SK-N-SH treated with all-trans-retinoic acid at 6 μM for 48 hours (cell line): ENCODE measurements at regions not wholly inside any gene's neighbourhood (a gene's known extent, or its start where the extent isn't known, plus 50 kb on each side); places are given as distances from the start of the nearest gene placed in this dataset.

Experiments used
- ATAC-seq: fragments of 200-7000 bp; cut with Tn5 transposase; 3 replicates; pipeline ENCODE4 v1.9.1; 2020; ENCODE audit warnings: mild to moderate bottlenecking, moderate library complexity
- ARNTL ChIP-seq: fragments of 450-650 bp; formaldehyde crosslinking; IDR thresholded peaks from 2 replicates; pipeline ENCODE4 v1.5.0; 2020; ENCODE audit warnings: low read depth, mild to moderate bottlenecking, moderate library complexity, borderline replicate concordance
- CSDC2 ChIP-seq: fragments of 250-450 bp; sonication (Bioruptor Pico); IDR thresholded peaks from 2 replicates; pipeline ENCODE4 v1.5.0; 2020; ENCODE audit warnings: mild to moderate bottlenecking, moderate library complexity
- ESRRG ChIP-seq: fragments of 250-450 bp; sonication (Bioruptor Pico); IDR thresholded peaks from 2 replicates; pipeline ENCODE4 v1.6.1; 2021; ENCODE audit warnings: mild to moderate bottlenecking
- GLIS3 ChIP-seq: fragments of 250-450 bp; sonication (Bioruptor Pico); IDR thresholded peaks from 2 replicates; pipeline ENCODE4 v1.5.0; 2020; ENCODE audit warnings: mild to moderate bottlenecking, moderate library complexity
- ISL1 ChIP-seq: fragments of 250-450 bp; sonication (Bioruptor Pico); IDR thresholded peaks from 2 replicates; pipeline ENCODE4 v2.1.2; 2022; ENCODE audit warnings: mild to moderate bottlenecking, moderate library complexity
- OSR1 ChIP-seq: fragments of 250-450 bp; sonication (Bioruptor Pico); IDR thresholded peaks from 2 replicates; pipeline ENCODE4 v1.8.0; 2022; ENCODE audit warnings: moderate library complexity, mild to moderate bottlenecking, inconsistent platforms
- PATZ1 ChIP-seq: fragments of 250-450 bp; sonication (Bioruptor Pico); IDR thresholded peaks from 2 replicates; pipeline ENCODE4 v1.8.0; 2020; ENCODE audit warnings: mild to moderate bottlenecking, moderate library complexity, borderline replicate concordance
- POU6F1 ChIP-seq: fragments of 250-450 bp; sonication (Bioruptor Pico); IDR thresholded peaks from 2 replicates; pipeline ENCODE4 v1.8.0; 2021; ENCODE audit warnings: low read depth, mild to moderate bottlenecking, moderate library complexity, borderline replicate concordance
- PPARA ChIP-seq: fragments of 250-450 bp; sonication (Bioruptor Pico); IDR thresholded peaks from 2 replicates; pipeline ENCODE4 v1.5.0; 2020; ENCODE audit warnings: mild to moderate bottlenecking, borderline replicate concordance
- RARB ChIP-seq: fragments of 250-450 bp; sonication (Bioruptor Pico); IDR thresholded peaks from 2 replicates; pipeline ENCODE4 v1.8.0; 2021; ENCODE audit warnings: mild to moderate bottlenecking, moderate library complexity
- SNAI2 ChIP-seq: fragments of 250-450 bp; sonication (Bioruptor Pico); IDR thresholded peaks from 2 replicates; pipeline ENCODE4 v1.5.0; 2020; ENCODE audit warnings: mild to moderate bottlenecking, moderate library complexity
- TCF4 ChIP-seq: fragments of 250-450 bp; sonication (Bioruptor Pico); IDR thresholded peaks from 2 replicates; pipeline ENCODE4 v1.8.0; 2021; ENCODE audit warnings: mild to moderate bottlenecking, moderate library complexity, borderline replicate concordance
- TOX ChIP-seq: fragments of 250-450 bp; sonication (Bioruptor Pico); IDR thresholded peaks from 2 replicates; pipeline ENCODE4 v1.8.0; 2021; ENCODE audit warnings: mild to moderate bottlenecking, moderate library complexity, borderline replicate concordance
- ZC3H10 ChIP-seq: fragments of 250-450 bp; sonication (Bioruptor Pico); IDR thresholded peaks from 2 replicates; pipeline ENCODE4 v1.5.1; 2021; ENCODE audit warnings: mild to moderate bottlenecking, moderate library complexity
- ZFP3 ChIP-seq: fragments of 250-450 bp; sonication (Bioruptor Pico); IDR thresholded peaks from 2 replicates; pipeline ENCODE4 v1.5.0; 2020; ENCODE audit warnings: mild to moderate bottlenecking, moderate library complexity
- ZFP30 ChIP-seq: fragments of 450-650 bp; formaldehyde crosslinking; IDR thresholded peaks from 2 replicates; pipeline ENCODE4 v1.5.0; 2022; ENCODE audit warnings: mild to moderate bottlenecking, moderate library complexity
- ZNF565 ChIP-seq: fragments of 450-650 bp; formaldehyde crosslinking; conservative IDR thresholded peaks from 2 replicates; pipeline ENCODE4 v1.5.0; 2020; ENCODE audit warnings: low read depth, mild to moderate bottlenecking, moderate library complexity
- ZNF70 ChIP-seq: fragments of 450-650 bp; formaldehyde crosslinking; IDR thresholded peaks from 2 replicates; pipeline ENCODE4 v1.5.0; 2020; ENCODE audit warnings: mild to moderate bottlenecking, moderate library complexity
- TF ChIP-seq, protein P1 (sequence below): fragments of 250-450 bp; sonication (Bioruptor Pico); IDR thresholded peaks from 2 replicates; pipeline ENCODE4 v1.5.1; 2020; ENCODE audit warnings: low read depth, mild to moderate bottlenecking, moderate library complexity
- TF ChIP-seq, protein P2 (sequence below): fragments of 250-450 bp; sonication (Bioruptor Pico); IDR thresholded peaks from 2 replicates; pipeline ENCODE4 v1.5.0; 2020; ENCODE audit warnings: mild to moderate bottlenecking, moderate library complexity

- ATAC-seq, result no peak
- TF ChIP-seq POU6F1 (CRISPR knock-in tag) (no peak), ZFP30 (CRISPR knock-in tag) (no peak), ARNTL (no peak)
Observed at GRCh38 chr14:53836551-53836950, 120.1 kb downstream of the BMP4 start.

DNA sequence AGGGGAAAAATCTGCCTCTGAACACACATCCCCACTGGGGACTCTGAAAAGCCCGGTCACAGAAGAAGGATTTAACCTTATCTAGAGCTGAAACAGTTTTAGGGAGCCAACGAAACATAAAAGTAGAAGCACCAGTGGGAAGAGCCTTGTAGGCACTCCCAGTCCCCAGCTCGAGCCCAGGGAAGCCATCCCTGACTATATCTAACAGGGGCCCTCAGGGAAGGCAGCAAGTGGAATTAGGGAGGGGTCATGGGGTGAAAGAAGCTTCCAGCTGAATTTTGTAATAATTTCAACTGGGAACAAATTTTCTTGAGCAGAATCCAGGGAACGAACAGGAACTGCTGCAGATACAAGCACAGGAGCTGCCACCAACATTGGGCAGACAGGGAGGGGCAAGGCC, 127.8 kb downstream of the BMP4 start:
- TF ChIP-seq ESRRG (CRISPR knock-in tag) (no peak), ISL1 (CRISPR knock-in tag) (no peak), PATZ1 (CRISPR knock-in tag) (no peak), ZFP3 (CRISPR knock-in tag) (no peak), TCF4 (CRISPR knock-in tag) (no peak), ZC3H10 (no peak), ZFP30 (CRISPR knock-in tag) (no peak)

GRCh38 chr14:53824061-53824460, 132.6 kb downstream of the BMP4 start:
- TF ChIP-seq TCF4 (CRISPR knock-in tag), result no peak
- no peak for TF ChIP-seq SNAI2 (CRISPR knock-in tag)
- no peak for TF ChIP-seq ZC3H10
- TF ChIP-seq, protein P1, sequence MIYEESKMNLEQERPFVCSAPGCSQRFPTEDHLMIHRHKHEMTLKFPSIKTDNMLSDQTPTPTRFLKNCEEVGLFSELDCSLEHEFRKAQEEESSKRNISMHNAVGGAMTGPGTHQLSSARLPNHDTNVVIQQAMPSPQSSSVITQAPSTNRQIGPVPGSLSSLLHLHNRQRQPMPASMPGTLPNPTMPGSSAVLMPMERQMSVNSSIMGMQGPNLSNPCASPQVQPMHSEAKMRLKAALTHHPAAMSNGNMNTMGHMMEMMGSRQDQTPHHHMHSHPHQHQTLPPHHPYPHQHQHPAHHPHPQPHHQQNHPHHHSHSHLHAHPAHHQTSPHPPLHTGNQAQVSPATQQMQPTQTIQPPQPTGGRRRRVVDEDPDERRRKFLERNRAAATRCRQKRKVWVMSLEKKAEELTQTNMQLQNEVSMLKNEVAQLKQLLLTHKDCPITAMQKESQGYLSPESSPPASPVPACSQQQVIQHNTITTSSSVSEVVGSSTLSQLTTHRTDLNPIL (CRISPR knock-in tag), result no peak
- ATAC-seq, result no peak

More for the DNA sequence above, 127.8 kb downstream of the BMP4 start:
- no peak for ATAC-seq

GRCh38 chr14:53814392-53814791, 142.2 kb downstream of the BMP4 start:
- TF ChIP-seq, protein P2, sequence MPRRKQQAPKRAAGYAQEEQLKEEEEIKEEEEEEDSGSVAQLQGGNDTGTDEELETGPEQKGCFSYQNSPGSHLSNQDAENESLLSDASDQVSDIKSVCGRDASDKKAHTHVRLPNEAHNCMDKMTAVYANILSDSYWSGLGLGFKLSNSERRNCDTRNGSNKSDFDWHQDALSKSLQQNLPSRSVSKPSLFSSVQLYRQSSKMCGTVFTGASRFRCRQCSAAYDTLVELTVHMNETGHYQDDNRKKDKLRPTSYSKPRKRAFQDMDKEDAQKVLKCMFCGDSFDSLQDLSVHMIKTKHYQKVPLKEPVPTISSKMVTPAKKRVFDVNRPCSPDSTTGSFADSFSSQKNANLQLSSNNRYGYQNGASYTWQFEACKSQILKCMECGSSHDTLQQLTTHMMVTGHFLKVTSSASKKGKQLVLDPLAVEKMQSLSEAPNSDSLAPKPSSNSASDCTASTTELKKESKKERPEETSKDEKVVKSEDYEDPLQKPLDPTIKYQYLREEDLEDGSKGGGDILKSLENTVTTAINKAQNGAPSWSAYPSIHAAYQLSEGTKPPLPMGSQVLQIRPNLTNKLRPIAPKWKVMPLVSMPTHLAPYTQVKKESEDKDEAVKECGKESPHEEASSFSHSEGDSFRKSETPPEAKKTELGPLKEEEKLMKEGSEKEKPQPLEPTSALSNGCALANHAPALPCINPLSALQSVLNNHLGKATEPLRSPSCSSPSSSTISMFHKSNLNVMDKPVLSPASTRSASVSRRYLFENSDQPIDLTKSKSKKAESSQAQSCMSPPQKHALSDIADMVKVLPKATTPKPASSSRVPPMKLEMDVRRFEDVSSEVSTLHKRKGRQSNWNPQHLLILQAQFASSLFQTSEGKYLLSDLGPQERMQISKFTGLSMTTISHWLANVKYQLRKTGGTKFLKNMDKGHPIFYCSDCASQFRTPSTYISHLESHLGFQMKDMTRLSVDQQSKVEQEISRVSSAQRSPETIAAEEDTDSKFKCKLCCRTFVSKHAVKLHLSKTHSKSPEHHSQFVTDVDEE (CRISPR knock-in tag), result no peak
- TF ChIP-seq PPARA (CRISPR knock-in tag) (no peak), ISL1 (CRISPR knock-in tag) (no peak), ZNF70 (CRISPR knock-in tag) (no peak)
- no peak for ATAC-seq

DNA sequence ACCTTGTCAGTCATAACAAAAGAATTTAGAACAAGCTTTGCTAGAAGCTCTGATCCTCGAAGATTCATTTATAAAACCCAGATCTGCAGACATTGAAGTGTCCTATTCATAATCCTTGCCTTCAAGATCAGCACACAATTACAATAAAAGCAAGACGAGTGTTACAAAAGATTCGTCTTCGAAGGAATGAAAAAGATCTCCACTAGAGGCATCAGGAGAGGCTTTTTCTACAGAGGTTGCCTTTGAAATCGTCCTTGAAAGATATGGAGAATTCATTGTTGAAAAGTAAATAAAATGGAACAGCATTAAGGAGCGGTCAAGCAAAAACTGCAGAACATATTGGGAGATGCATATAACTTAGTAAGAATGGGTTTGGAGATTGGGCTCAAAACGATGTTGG, 146.4 kb downstream of the BMP4 start:
- no peak for ATAC-seq
- TF ChIP-seq CSDC2, result no peak
- TF ChIP-seq ISL1 (CRISPR knock-in tag), result no peak
- no peak for TF ChIP-seq ZFP30 (CRISPR knock-in tag)
- TF ChIP-seq ZNF565 (CRISPR knock-in tag), result no peak
- no peak for TF ChIP-seq PATZ1 (CRISPR knock-in tag)
- TF ChIP-seq GLIS3, result no peak
- no peak for TF ChIP-seq POU6F1 (CRISPR knock-in tag)
- no peak for TF ChIP-seq RARB
- no peak for TF ChIP-seq ZC3H10
- TF ChIP-seq OSR1, result no peak
- TF ChIP-seq PPARA (CRISPR knock-in tag), result no peak
- no peak for TF ChIP-seq TOX (CRISPR knock-in tag)
- TF ChIP-seq, protein P1 (CRISPR knock-in tag), result no peak
- TF ChIP-seq SNAI2 (CRISPR knock-in tag), result no peak
